ENCODE measurements at regions not wholly inside any gene's neighbourhood (a gene's known extent, or its start where the extent isn't known, plus 50 kb on each side); places are given as distances from the start of the nearest gene placed in this dataset.

GRCh38 chr6:2426561-2427340, 181.3 kb upstream of the GMDS start:
- Mint-ChIP-seq H3K27ac (ENCODE audit: unreplicated experiment) (no peak overlapping the region), H3K9me3 (ENCODE audit: unreplicated experiment) (no peaks in the 10 kb centered on the region), H3K4me3 (ENCODE audit: unreplicated experiment) (no peak overlapping the region), H3K27me3 (ENCODE audit: unreplicated experiment) (no peaks in the 10 kb centered on the region), H3K36me3 (ENCODE audit: unreplicated experiment) (no peaks in the 10 kb centered on the region), H3K4me1 (ENCODE audit: unreplicated experiment) (peaks cover 3% of the 10 kb centered on the region)
- DNase-seq (ENCODE audit: extremely low spot score, unreplicated experiment), result no peak
- TF ChIP-seq, protein P1, sequence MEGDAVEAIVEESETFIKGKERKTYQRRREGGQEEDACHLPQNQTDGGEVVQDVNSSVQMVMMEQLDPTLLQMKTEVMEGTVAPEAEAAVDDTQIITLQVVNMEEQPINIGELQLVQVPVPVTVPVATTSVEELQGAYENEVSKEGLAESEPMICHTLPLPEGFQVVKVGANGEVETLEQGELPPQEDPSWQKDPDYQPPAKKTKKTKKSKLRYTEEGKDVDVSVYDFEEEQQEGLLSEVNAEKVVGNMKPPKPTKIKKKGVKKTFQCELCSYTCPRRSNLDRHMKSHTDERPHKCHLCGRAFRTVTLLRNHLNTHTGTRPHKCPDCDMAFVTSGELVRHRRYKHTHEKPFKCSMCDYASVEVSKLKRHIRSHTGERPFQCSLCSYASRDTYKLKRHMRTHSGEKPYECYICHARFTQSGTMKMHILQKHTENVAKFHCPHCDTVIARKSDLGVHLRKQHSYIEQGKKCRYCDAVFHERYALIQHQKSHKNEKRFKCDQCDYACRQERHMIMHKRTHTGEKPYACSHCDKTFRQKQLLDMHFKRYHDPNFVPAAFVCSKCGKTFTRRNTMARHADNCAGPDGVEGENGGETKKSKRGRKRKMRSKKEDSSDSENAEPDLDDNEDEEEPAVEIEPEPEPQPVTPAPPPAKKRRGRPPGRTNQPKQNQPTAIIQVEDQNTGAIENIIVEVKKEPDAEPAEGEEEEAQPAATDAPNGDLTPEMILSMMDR (IDR thresholded peaks at IDR 0.05), result no peak

GRCh38 chr6:2416128-2416712, 170.8 kb upstream of the GMDS start:
- Mint-ChIP-seq H3K4me3 (ENCODE audit: unreplicated experiment) (no peak overlapping the region), H3K27ac (ENCODE audit: unreplicated experiment) (no peak overlapping the region), H3K9me3 (ENCODE audit: unreplicated experiment) (no peaks in the 10 kb centered on the region)

DNA sequence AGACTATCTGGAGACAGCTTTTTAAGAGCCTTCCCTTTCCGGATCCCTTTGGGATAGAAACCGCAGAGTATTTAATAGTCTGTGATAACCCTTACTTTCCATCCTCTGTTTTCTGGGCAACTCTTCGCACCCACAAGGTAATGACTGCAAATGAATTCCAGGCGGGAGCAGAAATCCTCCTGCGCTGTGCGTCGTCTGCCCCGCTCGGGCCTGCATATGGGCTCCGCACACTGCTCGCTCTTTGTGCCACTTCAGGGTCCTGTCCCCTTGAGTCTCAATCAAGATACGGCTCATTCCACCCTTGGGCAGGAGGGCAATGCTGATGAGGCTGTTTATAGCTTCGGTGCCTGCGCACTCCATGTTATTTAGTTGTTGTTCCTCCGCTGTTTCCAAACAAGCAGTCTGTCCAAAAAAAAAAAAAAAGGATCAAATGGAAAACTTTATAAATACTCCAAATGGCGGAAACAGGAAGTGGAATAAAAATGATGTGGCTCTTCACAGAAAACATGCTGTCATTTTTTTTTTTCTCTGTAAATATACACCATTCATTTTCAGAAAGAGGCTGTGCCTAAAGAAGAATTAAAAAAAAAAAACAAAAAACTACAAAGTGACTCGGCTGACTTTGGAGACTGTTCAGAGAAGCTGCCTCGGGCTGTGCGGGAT, 169.6 kb upstream of the GMDS start:
- Mint-ChIP-seq H3K4me3 (ENCODE audit: unreplicated experiment) (no peak overlapping the region), H3K36me3 (ENCODE audit: unreplicated experiment) (no peaks in the 10 kb centered on the region), H3K27ac (ENCODE audit: unreplicated experiment) (no peak overlapping the region), H3K4me1 (ENCODE audit: unreplicated experiment) (peaks cover 9% of the 10 kb centered on the region), H3K27me3 (ENCODE audit: unreplicated experiment) (no peaks in the 10 kb centered on the region), H3K9me3 (ENCODE audit: unreplicated experiment) (no peaks in the 10 kb centered on the region)
- TF ChIP-seq, protein P1 (IDR thresholded peaks at IDR 0.05), result no peak
- DNase-seq (ENCODE audit: extremely low spot score, unreplicated experiment), result peak; percentile 13

More at GRCh38 chr6:2416128-2416712, 170.8 kb upstream of the GMDS start:
- H3K4me1 Mint-ChIP-seq (ENCODE audit: unreplicated experiment), result peaks cover 9% of the 10 kb centered on the region
- DNase-seq (ENCODE audit: extremely low spot score, unreplicated experiment), result no peak
- H3K27me3 Mint-ChIP-seq (ENCODE audit: unreplicated experiment), result no peaks in the 10 kb centered on the region
- TF ChIP-seq, protein P1 (IDR thresholded peaks at IDR 0.05), result no peak
- H3K36me3 Mint-ChIP-seq (ENCODE audit: unreplicated experiment), result no peaks in the 10 kb centered on the region

- H3K27ac Mint-ChIP-seq (ENCODE audit: unreplicated experiment), result no peak overlapping the region
- TF ChIP-seq, protein P1 (IDR thresholded peaks at IDR 0.05), result no peak
- H3K36me3 Mint-ChIP-seq (ENCODE audit: unreplicated experiment), result no peaks in the 10 kb centered on the region
- no peak overlapping the region for H3K4me3 Mint-ChIP-seq (ENCODE audit: unreplicated experiment)
- peaks cover 9% of the 10 kb centered on the region for H3K4me1 Mint-ChIP-seq (ENCODE audit: unreplicated experiment)
- H3K27me3 Mint-ChIP-seq (ENCODE audit: unreplicated experiment), result no peaks in the 10 kb centered on the region
- no peaks in the 10 kb centered on the region for H3K9me3 Mint-ChIP-seq (ENCODE audit: unreplicated experiment)
- peak; percentile 5 for DNase-seq (ENCODE audit: extremely low spot score, unreplicated experiment)
Observed at GRCh38 chr6:2412731-2413130, 167.3 kb upstream of the GMDS start.

Data from osteocyte (in vitro differentiated cells).